ENCODE measurements at regions not wholly inside any gene's neighbourhood (a gene's known extent, or its start where the extent isn't known, plus 50 kb on each side); places are given as distances from the start of the nearest gene placed in this dataset.
A peak's percentile ranks its signal among the peaks of the same experiment; 100 is the strongest.
"Not testable (repeated sequence)": the region's sequence is repeated elsewhere in the genome, so short reads cannot be mapped to it uniquely, and the experiment has no call there.

- peak; percentile 19 for TF ChIP-seq CTCF (conservative IDR thresholded peaks at IDR 0.05)
- DNase-seq (ENCODE audit: extremely low spot score, unreplicated experiment) = no peak
- Mint-ChIP-seq H3K27me3 (no peaks in the 10 kb centered on the region), H3K9me3 (no peaks in the 10 kb centered on the region), H3K4me3 (no peak overlapping the region), H3K36me3 (no peaks in the 10 kb centered on the region), H3K4me1 (ENCODE audit: unreplicated experiment) (no peaks in the 10 kb centered on the region), H3K27ac (no peak overlapping the region)
These were observed 300.9 kb downstream of the SPIN4 start for GRCh38 chrX:63050225-63050624.

GRCh38 chrX:63032811-63033210, 318.3 kb downstream of the SPIN4 start:
- no peak for DNase-seq (ENCODE audit: extremely low spot score, unreplicated experiment)
- H3K27me3 Mint-ChIP-seq = no peaks in the 10 kb centered on the region
- no peak overlapping the region for H3K27ac Mint-ChIP-seq
- H3K4me3 Mint-ChIP-seq = no peak overlapping the region
- no peak for TF ChIP-seq CTCF (conservative IDR thresholded peaks at IDR 0.05)
- H3K36me3 Mint-ChIP-seq = no peaks in the 10 kb centered on the region
- no peaks in the 10 kb centered on the region for H3K4me1 Mint-ChIP-seq (ENCODE audit: unreplicated experiment)
- peaks cover 5% of the 10 kb centered on the region for H3K9me3 Mint-ChIP-seq

GRCh38 chrX:63013549-63013948, 337.6 kb downstream of the SPIN4 start:
- Mint-ChIP-seq H3K4me3 (no peak overlapping the region), H3K9me3 (peaks cover 10% of the 10 kb centered on the region), H3K36me3 (no peaks in the 10 kb centered on the region), H3K27me3 (no peaks in the 10 kb centered on the region), H3K27ac (no peak overlapping the region), H3K4me1 (ENCODE audit: unreplicated experiment) (no peaks in the 10 kb centered on the region)
- no peak for DNase-seq (ENCODE audit: extremely low spot score, unreplicated experiment)
- no peak for TF ChIP-seq CTCF (conservative IDR thresholded peaks at IDR 0.05)

DNA sequence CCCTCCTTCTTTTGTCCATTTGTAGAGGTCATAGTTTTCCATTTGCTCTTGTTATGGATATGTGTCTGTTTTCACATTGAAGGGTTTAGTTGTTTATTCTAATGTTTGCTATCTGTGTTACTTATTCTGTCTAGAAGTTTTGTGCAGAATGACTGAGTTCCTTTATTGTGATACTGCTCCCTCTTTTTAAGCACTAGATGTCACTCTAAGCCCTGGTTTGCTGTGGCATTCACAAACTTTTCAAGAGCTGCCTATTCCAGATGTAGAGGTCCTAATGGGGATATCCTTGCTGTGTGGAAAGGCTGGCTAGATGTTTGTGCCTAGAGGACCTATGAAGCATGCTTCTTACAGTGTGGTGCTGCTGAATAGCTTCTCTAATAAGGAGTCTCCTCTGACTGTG, 338.6 kb downstream of the SPIN4 start:
- Mint-ChIP-seq H3K4me1 (ENCODE audit: unreplicated experiment) (no peaks in the 10 kb centered on the region), H3K9me3 (peaks cover 10% of the 10 kb centered on the region), H3K36me3 (no peaks in the 10 kb centered on the region), H3K27ac (no peak overlapping the region), H3K4me3 (no peak overlapping the region), H3K27me3 (no peaks in the 10 kb centered on the region)
- no peak for TF ChIP-seq CTCF (conservative IDR thresholded peaks at IDR 0.05)
- no peak for DNase-seq (ENCODE audit: extremely low spot score, unreplicated experiment)

DNA sequence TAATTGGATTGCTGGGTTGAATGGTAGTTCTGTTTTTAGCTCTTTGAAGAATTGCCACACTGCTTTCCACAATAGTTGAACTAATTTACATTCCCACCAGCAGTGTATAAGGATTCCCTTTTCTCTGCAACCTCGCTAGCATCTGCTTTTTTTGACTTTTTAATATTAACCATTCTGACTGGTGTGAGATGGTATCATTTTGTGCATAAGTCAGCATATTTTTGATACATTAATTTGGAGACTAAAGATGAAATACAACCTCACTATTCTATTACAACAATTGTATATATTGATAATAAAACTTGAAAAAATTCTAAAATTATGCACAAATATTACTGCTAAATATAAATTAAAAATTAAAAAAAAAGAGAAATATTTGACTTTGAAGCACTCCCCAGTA, 350.9 kb downstream of the SPIN4 start:
- H3K9me3 Mint-ChIP-seq; H3K27ac Mint-ChIP-seq; H3K4me3 Mint-ChIP-seq; DNase-seq (ENCODE audit: extremely low spot score, unreplicated experiment); H3K27me3 Mint-ChIP-seq; H3K4me1 Mint-ChIP-seq (ENCODE audit: unreplicated experiment); H3K36me3 Mint-ChIP-seq: not testable (repeated sequence)
